Chondrocyte (in vitro differentiated cells): ENCODE measurements at regions not wholly inside any gene's neighbourhood (a gene's known extent, or its start where the extent isn't known, plus 50 kb on each side); places are given as distances from the start of the nearest gene placed in this dataset.

ENCODE experiments used
- DNase-seq: peaks from one replicate; pipeline ENCODE4 v3.0.0; 2021; ENCODE audit warnings: mixed read lengths, low spot score
- H3K27ac Mint-ChIP-seq: one replicate; pipeline ENCODE4 v1.8.0; 2021; ENCODE audit warnings: mild to moderate bottlenecking, moderate library complexity, mixed read lengths; ENCODE audit not compliant: unreplicated experiment
- H3K27me3 Mint-ChIP-seq: 2 replicates; pipeline ENCODE4 v1.8.0; 2021; ENCODE audit warnings: low read depth, mixed read lengths
- H3K36me3 Mint-ChIP-seq: 2 replicates; pipeline ENCODE4 v1.8.0; 2021; ENCODE audit warnings: low read depth, mixed read lengths
- H3K4me1 Mint-ChIP-seq: 2 replicates; pipeline ENCODE4 v1.8.0; 2021; ENCODE audit warnings: low read depth, mild to moderate bottlenecking, mixed read lengths
- H3K4me3 Mint-ChIP-seq: one replicate; pipeline ENCODE4 v1.8.0; 2021; ENCODE audit warnings: mild to moderate bottlenecking, moderate library complexity, mixed read lengths; ENCODE audit not compliant: unreplicated experiment
- H3K9me3 Mint-ChIP-seq: 2 replicates; pipeline ENCODE4 v1.8.0; 2021; ENCODE audit warnings: low read depth, mixed read lengths
- TF ChIP-seq, protein P1 (sequence below): fragments of 200-600 bp; sonication (generic); IDR thresholded peaks from 2 replicates; pipeline ENCODE4 v1.5.0; 2021; ENCODE audit warnings: antibody characterized with exemption, mild to moderate bottlenecking, moderate library complexity

DNA sequence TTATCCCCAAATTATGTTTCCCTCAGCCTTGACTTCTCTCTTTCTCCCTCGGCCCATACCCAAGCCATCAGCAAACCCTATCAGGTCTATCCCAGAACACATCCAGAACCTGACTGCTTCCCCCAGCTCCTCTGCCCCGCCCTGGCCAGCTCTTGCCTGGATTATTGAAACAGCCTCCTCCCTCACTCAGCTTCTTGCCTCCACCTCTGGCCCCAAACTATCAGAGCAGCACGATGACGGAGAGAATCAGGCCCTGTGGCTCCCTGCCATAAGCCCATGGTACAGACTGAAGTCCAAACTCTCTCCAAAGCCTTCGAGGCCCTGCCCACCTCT is 105.3 kb upstream of the LINGO1 start:
- TF ChIP-seq, protein P1, sequence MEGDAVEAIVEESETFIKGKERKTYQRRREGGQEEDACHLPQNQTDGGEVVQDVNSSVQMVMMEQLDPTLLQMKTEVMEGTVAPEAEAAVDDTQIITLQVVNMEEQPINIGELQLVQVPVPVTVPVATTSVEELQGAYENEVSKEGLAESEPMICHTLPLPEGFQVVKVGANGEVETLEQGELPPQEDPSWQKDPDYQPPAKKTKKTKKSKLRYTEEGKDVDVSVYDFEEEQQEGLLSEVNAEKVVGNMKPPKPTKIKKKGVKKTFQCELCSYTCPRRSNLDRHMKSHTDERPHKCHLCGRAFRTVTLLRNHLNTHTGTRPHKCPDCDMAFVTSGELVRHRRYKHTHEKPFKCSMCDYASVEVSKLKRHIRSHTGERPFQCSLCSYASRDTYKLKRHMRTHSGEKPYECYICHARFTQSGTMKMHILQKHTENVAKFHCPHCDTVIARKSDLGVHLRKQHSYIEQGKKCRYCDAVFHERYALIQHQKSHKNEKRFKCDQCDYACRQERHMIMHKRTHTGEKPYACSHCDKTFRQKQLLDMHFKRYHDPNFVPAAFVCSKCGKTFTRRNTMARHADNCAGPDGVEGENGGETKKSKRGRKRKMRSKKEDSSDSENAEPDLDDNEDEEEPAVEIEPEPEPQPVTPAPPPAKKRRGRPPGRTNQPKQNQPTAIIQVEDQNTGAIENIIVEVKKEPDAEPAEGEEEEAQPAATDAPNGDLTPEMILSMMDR: no peak
- H3K27ac Mint-ChIP-seq: no peak overlapping the region
- peaks cover 59% of the 10 kb centered on the region for H3K27me3 Mint-ChIP-seq
- H3K9me3 Mint-ChIP-seq: no peaks in the 10 kb centered on the region
- no peak overlapping the region for H3K4me3 Mint-ChIP-seq
- no peaks in the 10 kb centered on the region for H3K4me1 Mint-ChIP-seq
- peaks cover under 1% of the 10 kb centered on the region for H3K36me3 Mint-ChIP-seq
- DNase-seq: no peak

DNA sequence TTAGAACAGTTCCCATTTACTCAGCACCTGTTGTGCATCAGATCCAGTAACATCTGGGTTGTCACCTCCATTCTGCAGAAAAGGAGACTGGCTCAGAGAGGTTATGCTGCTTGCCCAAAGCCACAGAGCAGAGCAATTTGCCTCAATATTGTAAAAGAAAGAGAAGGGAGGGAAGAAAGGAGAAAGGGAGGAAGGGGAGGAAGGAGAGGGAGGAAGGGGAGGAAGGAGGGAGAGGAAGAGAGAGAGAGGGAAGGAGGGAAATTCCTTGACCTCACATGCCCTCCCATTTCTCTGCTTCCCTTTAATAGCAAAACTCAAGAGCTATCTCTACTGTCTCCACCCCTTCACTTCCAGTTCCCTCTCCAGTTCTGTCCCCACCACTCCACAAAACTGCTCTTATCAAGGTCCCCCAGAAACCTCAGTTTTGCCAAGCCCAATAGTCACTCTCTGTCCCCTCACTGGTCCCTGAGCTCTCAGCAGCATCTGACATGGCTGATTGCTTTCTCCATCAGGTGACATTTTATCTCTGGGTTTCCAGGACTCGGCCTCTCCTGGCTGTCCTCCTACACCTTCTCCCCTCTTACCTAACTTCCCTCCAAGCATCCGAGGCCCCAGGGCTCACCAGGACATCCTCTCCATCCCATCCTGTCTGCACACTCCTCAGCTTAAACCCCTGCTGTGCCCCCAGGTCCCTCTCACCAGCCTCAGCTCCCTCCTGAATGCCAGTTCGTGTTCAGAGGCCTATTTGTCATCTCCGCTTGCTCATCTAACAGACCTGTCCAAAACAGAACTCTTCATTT is 104.7 kb upstream of the LINGO1 start:
- Mint-ChIP-seq H3K27me3 (peaks cover 61% of the 10 kb centered on the region), H3K27ac (no peak overlapping the region), H3K9me3 (no peaks in the 10 kb centered on the region), H3K4me3 (no peak overlapping the region), H3K4me1 (no peaks in the 10 kb centered on the region), H3K36me3 (peaks cover 2% of the 10 kb centered on the region)
- TF ChIP-seq, protein P1: no peak
- DNase-seq: no peak

DNA sequence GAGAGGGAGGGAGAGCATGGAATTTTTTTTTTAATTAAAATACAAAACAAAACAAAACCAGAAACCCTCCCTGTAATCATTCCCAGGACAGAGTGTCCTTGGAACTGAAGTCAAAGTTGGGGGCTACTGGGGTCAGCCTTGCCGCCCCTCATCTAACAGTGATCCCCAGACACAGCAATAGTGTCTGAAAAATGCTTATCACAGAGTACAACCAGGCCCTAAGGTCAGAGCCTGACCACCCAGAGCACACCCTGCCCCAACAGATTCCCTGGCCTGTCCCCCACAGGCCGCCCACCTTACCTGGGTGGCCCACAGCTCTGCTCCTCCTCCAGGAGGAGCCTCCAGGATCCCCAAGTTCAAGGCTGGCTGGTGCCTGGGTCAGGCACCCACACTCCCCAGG is 101.6 kb upstream of the LINGO1 start:
- Mint-ChIP-seq H3K27me3 (peaks cover 67% of the 10 kb centered on the region), H3K36me3 (peaks cover 2% of the 10 kb centered on the region), H3K4me1 (no peaks in the 10 kb centered on the region), H3K4me3 (no peak overlapping the region), H3K9me3 (no peaks in the 10 kb centered on the region), H3K27ac (no peak overlapping the region)
- DNase-seq: no peak
- TF ChIP-seq, protein P1: no peak

DNA sequence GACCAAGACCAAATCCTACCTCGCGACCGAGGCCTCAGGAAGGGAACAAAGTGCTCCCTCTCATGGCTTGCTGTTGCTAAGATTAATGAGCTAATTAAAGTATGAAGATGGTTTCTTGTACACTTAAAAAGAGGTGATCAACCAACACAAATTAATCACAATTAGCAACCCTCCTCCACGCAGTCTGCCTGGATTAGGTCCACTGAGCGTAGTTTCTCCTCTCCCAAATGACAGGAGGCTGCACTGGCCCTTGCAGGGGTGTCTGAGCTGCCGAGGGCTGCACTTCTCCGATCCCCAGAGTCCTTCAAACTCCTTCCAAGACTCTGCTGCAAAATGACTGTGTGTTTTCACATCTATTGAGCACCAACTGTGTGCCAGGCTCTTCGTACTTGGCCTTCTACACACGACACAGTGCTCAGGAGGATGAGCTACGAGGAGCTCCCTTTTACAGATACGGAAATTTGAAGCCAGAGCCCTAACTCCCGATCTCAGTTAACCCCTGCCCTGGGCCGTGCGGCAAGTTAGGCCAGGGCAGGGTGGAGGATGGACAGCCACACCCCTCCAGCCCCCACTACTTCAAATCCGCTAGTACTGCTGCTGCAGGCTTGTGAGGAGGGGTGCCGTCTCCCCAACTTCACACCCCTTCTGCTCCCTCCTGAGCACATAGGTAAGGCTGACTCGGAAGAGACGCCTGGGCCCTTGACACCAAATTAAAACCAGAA is 101.0 kb upstream of the LINGO1 start:
- Mint-ChIP-seq H3K4me3 (no peak overlapping the region), H3K9me3 (no peaks in the 10 kb centered on the region), H3K27me3 (peaks cover 68% of the 10 kb centered on the region), H3K27ac (no peak overlapping the region), H3K4me1 (no peaks in the 10 kb centered on the region), H3K36me3 (peaks cover 2% of the 10 kb centered on the region)
- TF ChIP-seq, protein P1: no peak
- DNase-seq: no peak

DNA sequence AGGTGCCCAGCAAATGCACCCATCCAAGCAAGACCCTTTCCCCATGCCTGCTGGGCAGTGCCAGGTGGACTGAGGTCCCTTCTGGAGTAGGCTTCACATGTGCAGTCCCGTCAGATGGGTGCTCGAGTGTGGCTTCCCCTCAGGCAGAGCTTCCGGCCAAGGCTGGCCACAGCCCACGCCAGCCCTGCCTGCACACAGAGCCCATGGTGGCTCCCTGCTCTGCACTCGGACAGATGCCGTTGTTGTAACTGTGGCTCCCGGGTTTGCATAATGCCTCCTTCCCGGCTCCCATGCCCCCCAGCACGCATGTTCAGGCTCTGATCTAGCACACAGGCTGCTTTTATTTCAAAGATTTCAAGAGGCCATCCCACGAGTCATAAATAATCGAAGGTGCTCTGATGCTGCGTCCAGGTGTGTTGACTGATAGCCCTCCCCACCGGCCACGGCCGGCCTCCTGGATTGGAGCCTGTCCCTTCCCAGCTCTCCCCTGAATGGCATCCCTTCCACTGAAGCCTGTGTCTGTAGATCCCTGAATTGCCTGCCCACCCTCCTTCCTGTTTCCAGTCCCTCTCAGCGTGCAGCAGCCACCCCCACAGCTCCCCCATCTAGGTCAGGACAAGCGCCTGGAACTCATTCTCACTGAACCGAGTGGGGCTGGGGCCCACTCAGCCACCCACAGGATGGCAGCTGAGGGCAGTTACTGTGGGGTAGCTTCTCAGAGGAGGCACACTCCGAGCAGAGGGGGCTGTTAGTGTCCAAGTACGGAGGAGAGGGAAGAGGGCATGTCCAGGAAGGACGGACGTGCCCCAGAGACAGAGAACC is 100.0 kb upstream of the LINGO1 start:
- Mint-ChIP-seq H3K27me3 (peaks cover 58% of the 10 kb centered on the region), H3K27ac (no peak overlapping the region), H3K4me3 (no peak overlapping the region), H3K9me3 (no peaks in the 10 kb centered on the region), H3K36me3 (peaks cover 2% of the 10 kb centered on the region), H3K4me1 (no peaks in the 10 kb centered on the region)
- TF ChIP-seq, protein P1: no peak
- no peak for DNase-seq
